ENCODE measurements at regions not wholly inside any gene's neighbourhood (a gene's known extent, or its start where the extent isn't known, plus 50 kb on each side); places are given as distances from the start of the nearest gene placed in this dataset.

DNA sequence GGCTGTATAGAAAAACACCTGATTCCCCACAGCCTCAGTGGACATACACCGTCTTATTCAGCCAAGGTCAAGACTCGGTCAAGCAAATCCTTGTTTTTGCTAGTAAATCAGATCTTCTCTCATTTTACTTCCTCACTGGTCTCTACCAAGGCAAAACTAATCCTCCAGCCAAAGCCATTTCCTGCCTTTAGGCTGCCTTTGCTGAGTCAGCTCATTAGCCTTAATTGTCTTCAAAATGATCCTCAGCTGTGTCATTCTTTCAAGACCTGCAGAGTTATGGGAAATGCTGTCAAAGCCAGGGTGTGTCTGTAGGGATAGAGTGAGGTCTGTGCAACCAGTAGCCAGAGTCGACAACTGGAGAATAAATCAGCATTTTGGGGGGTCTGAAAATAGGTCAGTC is 107.2 kb upstream of the FAM180A start:
- TF ChIP-seq, protein P1, sequence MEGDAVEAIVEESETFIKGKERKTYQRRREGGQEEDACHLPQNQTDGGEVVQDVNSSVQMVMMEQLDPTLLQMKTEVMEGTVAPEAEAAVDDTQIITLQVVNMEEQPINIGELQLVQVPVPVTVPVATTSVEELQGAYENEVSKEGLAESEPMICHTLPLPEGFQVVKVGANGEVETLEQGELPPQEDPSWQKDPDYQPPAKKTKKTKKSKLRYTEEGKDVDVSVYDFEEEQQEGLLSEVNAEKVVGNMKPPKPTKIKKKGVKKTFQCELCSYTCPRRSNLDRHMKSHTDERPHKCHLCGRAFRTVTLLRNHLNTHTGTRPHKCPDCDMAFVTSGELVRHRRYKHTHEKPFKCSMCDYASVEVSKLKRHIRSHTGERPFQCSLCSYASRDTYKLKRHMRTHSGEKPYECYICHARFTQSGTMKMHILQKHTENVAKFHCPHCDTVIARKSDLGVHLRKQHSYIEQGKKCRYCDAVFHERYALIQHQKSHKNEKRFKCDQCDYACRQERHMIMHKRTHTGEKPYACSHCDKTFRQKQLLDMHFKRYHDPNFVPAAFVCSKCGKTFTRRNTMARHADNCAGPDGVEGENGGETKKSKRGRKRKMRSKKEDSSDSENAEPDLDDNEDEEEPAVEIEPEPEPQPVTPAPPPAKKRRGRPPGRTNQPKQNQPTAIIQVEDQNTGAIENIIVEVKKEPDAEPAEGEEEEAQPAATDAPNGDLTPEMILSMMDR (IDR thresholded peaks at IDR 0.05): no peak
- TF ChIP-seq CHD2 (IDR thresholded peaks at IDR 0.05; ENCODE audit: low read length, partially characterized antibody): no peak
- no peak for TF ChIP-seq POLR2A (IDR thresholded peaks at IDR 0.05; ENCODE audit: low read length)
- TF ChIP-seq, protein P2, sequence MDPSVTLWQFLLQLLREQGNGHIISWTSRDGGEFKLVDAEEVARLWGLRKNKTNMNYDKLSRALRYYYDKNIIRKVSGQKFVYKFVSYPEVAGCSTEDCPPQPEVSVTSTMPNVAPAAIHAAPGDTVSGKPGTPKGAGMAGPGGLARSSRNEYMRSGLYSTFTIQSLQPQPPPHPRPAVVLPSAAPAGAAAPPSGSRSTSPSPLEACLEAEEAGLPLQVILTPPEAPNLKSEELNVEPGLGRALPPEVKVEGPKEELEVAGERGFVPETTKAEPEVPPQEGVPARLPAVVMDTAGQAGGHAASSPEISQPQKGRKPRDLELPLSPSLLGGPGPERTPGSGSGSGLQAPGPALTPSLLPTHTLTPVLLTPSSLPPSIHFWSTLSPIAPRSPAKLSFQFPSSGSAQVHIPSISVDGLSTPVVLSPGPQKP (IDR thresholded peaks at IDR 0.05; ENCODE audit: low read depth, low read length): no peak
- no peak for TF ChIP-seq BHLHE40 (IDR thresholded peaks at IDR 0.05; ENCODE audit: low read depth, low read length)
- TF ChIP-seq RFX5 (IDR thresholded peaks at IDR 0.05): no peak
- no peak for TF ChIP-seq RAD21 (conservative IDR thresholded peaks at IDR 0.05 in 1 of 2, IDR thresholded peaks at IDR 0.05 in 1 of 2)
- no peak for TF ChIP-seq EHF (CRISPR knock-in tag; IDR thresholded peaks at IDR 0.05)
- no peak for TF ChIP-seq EP300 (IDR thresholded peaks at IDR 0.05)

Data from A549 (cell line).